SU-DHL-6 (cell line): ENCODE measurements at regions not wholly inside any gene's neighbourhood (a gene's known extent, or its start where the extent isn't known, plus 50 kb on each side); places are given as distances from the start of the nearest gene placed in this dataset.

Experiments
- H2AFZ ChIP-seq: fragments of 200-600 bp; sonication (generic); 2 replicates; pipeline ENCODE4 v1.6.1; 2014; ENCODE audit warnings: low read depth, mild to moderate bottlenecking, moderate library complexity, mixed read lengths, antibody characterized with exemption, low read length; ENCODE audit not compliant: severe bottlenecking
- H3F3A ChIP-seq: fragments of 200-600 bp; shearing (Covaris generic); 2 replicates; pipeline ENCODE4 v1.6.0; 2016; ENCODE audit warnings: antibody characterized with exemption, mild to moderate bottlenecking; ENCODE audit not compliant: insufficient read depth
- H3K27ac ChIP-seq: fragments of 200-600 bp; sonication (generic); 2 replicates; pipeline ENCODE4 v1.5.1; 2016; ENCODE audit warnings: low read depth, mild to moderate bottlenecking, low read length, moderate library complexity, mixed read lengths
- H3K27me3 ChIP-seq: fragments of 200-600 bp; sonication (generic), shearing (Covaris generic); 2 replicates; pipeline ENCODE4 v1.6.0; 2014; ENCODE audit warnings: mild to moderate bottlenecking, low read length
- H3K36me3 ChIP-seq: fragments of 200-600 bp; sonication (generic); 2 replicates; pipeline ENCODE4 v1.6.1; 2014; ENCODE audit warnings: mild to moderate bottlenecking, low read length, mixed read lengths
- H3K4me2 ChIP-seq: fragments of 300-600, 200-600 bp; shearing (Covaris generic), sonication (generic); 2 replicates; pipeline ENCODE4 v1.6.0; 2014; ENCODE audit warnings: low read length, low read depth, mild to moderate bottlenecking; ENCODE audit not compliant: poor library complexity, severe bottlenecking
- H3K4me3 ChIP-seq: fragments of 200-600 bp; sonication (generic); 2 replicates; pipeline ENCODE4 v1.5.1; 2014; ENCODE audit warnings: antibody characterized with exemption, low read length, mild to moderate bottlenecking, mixed read lengths; ENCODE audit not compliant: insufficient read depth, poor library complexity, severe bottlenecking
- H3K79me2 ChIP-seq: fragments of 200-600 bp; sonication (generic); 2 replicates; pipeline ENCODE4 v1.6.1; 2014; ENCODE audit warnings: mild to moderate bottlenecking, low read length, moderate library complexity; ENCODE audit not compliant: insufficient read depth
- H3K9ac ChIP-seq: fragments of 200-600 bp; sonication (generic); 2 replicates; pipeline ENCODE4 v1.7.0; 2014; ENCODE audit warnings: mild to moderate bottlenecking, low read length
- H3K9me2 ChIP-seq: fragments of 200-600 bp; sonication (generic); replicated peaks from 2 replicates; pipeline ENCODE4 v1.6.1; 2014; ENCODE audit warnings: low read length; ENCODE audit not compliant: insufficient read depth
- H3K9me3 ChIP-seq: fragments of 200-600 bp; sonication (generic); 2 replicates; pipeline ENCODE4 v1.6.1; 2014; ENCODE audit warnings: low read length, mixed read lengths; ENCODE audit not compliant: insufficient read depth
- H4K20me1 ChIP-seq: fragments of 200-600 bp; sonication (generic); 2 replicates; pipeline ENCODE4 v1.6.1; 2014; ENCODE audit warnings: low read depth, mild to moderate bottlenecking, antibody characterized with exemption, low read length, moderate library complexity, mixed read lengths
- EZH2phosphoT487 ChIP-seq: fragments of 200-600 bp; sonication (generic), shearing (Covaris generic); conservative IDR thresholded peaks from 2 replicates; pipeline ENCODE4 v1.6.1; 2018; ENCODE audit warnings: mild to moderate bottlenecking, antibody characterized with exemption, low read length, moderate library complexity, mixed read lengths
- TF ChIP-seq, protein P1 (sequence below): fragments of 200-600 bp; sonication (generic); IDR thresholded peaks from one replicate; pipeline ENCODE4 v1.5.1; 2017; ENCODE audit warnings: antibody characterized with exemption, mild to moderate bottlenecking, low read length, moderate library complexity; ENCODE audit not compliant: insufficient read depth, poor library complexity, severe bottlenecking

DNA sequence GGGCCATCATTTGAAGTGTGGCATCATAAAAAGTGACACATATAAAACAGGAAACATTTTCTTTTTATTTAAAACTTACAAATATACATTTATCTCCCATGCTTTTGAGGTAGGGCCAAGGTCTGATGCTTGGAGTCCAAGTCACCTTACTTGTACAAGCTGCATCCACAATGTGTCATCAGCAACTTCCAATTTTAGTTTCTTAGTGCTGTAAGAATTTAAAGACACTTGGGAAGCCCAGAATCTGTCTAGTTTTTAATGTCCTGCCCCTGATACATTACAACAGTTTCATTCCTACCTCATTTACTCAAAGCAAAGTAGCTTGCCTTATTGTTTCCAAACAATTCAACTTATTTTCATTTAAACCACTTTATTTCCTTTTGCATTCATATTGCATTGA, 297.7 kb downstream of the MTX2 start:
- Histone ChIP-seq H3K9ac (no peak overlapping the region), H3K4me3 (no peak overlapping the region), H3F3A (no peaks in the 10 kb centered on the region), H3K9me3 (no peaks in the 10 kb centered on the region), H3K27ac (no peak overlapping the region), H4K20me1 (no peaks in the 10 kb centered on the region), H3K4me2 (no peak overlapping the region), H3K27me3 (no peaks in the 10 kb centered on the region), H2AFZ (no peak overlapping the region), H3K36me3 (no peaks in the 10 kb centered on the region), H3K9me2 (no peaks in the 10 kb centered on the region), H3K79me2 (no peaks in the 10 kb centered on the region)
- TF ChIP-seq, protein P1, sequence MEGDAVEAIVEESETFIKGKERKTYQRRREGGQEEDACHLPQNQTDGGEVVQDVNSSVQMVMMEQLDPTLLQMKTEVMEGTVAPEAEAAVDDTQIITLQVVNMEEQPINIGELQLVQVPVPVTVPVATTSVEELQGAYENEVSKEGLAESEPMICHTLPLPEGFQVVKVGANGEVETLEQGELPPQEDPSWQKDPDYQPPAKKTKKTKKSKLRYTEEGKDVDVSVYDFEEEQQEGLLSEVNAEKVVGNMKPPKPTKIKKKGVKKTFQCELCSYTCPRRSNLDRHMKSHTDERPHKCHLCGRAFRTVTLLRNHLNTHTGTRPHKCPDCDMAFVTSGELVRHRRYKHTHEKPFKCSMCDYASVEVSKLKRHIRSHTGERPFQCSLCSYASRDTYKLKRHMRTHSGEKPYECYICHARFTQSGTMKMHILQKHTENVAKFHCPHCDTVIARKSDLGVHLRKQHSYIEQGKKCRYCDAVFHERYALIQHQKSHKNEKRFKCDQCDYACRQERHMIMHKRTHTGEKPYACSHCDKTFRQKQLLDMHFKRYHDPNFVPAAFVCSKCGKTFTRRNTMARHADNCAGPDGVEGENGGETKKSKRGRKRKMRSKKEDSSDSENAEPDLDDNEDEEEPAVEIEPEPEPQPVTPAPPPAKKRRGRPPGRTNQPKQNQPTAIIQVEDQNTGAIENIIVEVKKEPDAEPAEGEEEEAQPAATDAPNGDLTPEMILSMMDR, result no peak
- no peak for TF ChIP-seq EZH2phosphoT487

DNA sequence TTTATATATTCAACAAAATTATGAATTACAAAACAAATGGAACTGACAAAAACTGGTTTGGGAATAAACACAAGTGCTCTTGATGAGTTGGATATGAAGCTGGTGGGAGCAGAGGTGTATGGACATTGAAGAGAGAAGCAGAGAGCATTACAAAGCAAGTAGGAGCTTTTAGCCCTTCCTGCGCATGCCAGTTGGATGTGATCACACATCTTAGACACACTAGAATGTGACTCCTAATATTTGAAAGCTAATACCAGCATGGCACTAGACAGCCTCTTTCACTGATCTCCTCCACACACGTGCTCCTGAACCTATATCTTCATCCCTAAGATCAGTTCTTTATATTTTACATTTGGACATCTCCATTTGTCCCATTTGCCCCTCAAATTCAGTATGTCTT, 298.1 kb downstream of the MTX2 start:
- Histone ChIP-seq H3K27ac (no peak overlapping the region), H2AFZ (no peak overlapping the region), H3K79me2 (no peaks in the 10 kb centered on the region), H3K27me3 (no peaks in the 10 kb centered on the region), H4K20me1 (no peaks in the 10 kb centered on the region), H3K9me2 (no peaks in the 10 kb centered on the region), H3K4me3 (no peak overlapping the region), H3K36me3 (no peaks in the 10 kb centered on the region), H3K9me3 (no peaks in the 10 kb centered on the region), H3K9ac (no peak overlapping the region), H3F3A (no peaks in the 10 kb centered on the region), H3K4me2 (no peak overlapping the region)
- TF ChIP-seq, protein P1, result no peak
- no peak for TF ChIP-seq EZH2phosphoT487

DNA sequence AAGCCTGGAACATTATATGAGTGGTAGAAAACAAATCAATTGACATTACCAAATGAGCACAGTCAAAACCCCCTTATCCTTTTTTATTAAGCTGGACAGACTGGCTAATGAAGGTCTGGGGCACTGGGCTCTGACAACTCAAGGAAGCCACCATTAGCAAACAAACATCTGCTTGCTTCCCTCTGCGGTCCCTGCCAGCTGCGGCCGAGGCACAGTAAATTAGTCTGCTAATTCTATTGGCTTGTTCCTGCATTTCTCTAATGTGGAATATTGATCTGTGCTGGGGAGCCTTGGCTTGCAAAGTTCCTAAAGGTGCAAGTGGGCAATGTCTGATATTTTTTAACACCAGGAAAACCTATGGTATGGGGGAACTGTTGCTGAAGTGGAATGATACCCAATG, 300.3 kb downstream of the MTX2 start:
- no peak overlapping the region for H3K9ac ChIP-seq
- H3K27me3 ChIP-seq, result no peaks in the 10 kb centered on the region
- no peaks in the 10 kb centered on the region for H3K9me2 ChIP-seq
- H3K79me2 ChIP-seq, result no peaks in the 10 kb centered on the region
- H3K36me3 ChIP-seq, result no peaks in the 10 kb centered on the region
- H3K9me3 ChIP-seq, result no peaks in the 10 kb centered on the region
- H3K4me3 ChIP-seq, result no peak overlapping the region
- no peaks in the 10 kb centered on the region for H3F3A ChIP-seq
- H4K20me1 ChIP-seq, result no peaks in the 10 kb centered on the region
- TF ChIP-seq, protein P1, result no peak
- TF ChIP-seq EZH2phosphoT487, result no peak
- H3K27ac ChIP-seq, result no peak overlapping the region
- H2AFZ ChIP-seq, result no peak overlapping the region
- H3K4me2 ChIP-seq, result no peak overlapping the region
